Hypothalamus (tissue), 51 donors: ENCODE measurements at regions not wholly inside any gene's neighbourhood (a gene's known extent, or its start where the extent isn't known, plus 50 kb on each side); places are given as distances from the start of the nearest gene placed in this dataset.
A peak's percentile ranks its signal among the peaks of the same experiment; 100 is the strongest.
"Not testable (repeated sequence)": the region's sequence is repeated elsewhere in the genome, so short reads cannot be mapped to it uniquely, and the experiment has no call there.

Experiments used
- DNase-seq, 51 donors: peaks; one replicate each; lab custom pipeline; 2025; lab: John Stamatoyannopoulos, UW

DNA sequence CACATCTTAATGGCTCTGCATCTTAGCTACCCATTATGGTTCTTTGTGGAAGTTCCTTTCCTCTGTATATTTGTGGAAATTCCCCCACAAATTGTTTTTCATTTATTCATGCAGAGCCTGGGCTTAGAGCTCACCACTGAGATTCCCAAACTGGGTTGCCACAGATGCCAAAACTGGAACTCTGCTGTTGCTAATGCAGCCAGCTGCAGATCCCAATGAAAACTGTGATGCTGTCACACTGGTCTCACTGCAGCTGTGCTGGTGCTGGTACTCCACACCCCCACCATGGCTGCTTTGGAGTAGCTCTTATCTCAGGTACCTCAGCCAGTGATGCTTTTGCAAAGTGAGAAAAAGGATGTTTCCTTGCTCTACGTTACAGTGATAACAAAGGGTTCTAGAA is 87.7 kb downstream of the DCK start:
- DNase-seq: peak in 1 of 51 donors; percentile 29

DNA sequence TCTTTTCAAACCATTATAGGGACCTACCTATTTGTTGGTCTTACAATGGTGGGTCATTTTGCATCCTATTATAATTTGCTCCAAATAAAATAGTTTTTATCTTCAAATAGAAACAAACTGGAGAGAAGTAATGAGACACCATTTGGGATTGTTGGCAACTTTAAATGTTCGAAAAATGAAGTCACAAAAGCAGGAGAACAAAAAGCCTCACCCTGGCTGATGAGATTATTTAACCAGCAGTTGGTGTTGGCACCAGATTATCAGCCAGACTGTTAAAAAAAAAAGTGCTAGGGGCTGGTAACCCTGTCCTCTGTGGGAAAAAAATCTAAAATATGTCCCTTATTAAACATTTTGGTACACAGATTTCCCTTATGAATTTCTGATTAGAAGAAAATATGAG is 100.3 kb downstream of the DCK start:
- no peak for DNase-seq

DNA sequence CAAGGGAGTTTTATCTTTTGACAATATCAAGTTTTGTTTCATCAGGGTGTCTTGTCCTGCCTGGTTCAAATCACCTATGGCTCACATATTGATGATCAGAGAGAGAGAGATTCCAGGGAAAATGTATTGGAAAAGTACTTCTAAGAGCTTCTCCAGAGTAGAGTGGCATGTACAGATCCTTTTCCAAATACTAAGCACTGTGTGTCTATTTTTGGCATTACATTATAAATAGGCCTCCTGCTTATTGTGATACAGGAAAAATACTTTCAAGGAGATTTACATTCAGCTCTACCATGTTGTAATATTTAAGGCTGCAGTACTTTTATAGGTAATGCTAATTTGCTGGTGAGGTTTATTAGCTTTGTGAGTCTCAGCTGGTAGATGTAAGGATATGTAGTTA is 100.8 kb downstream of the DCK start:
- DNase-seq: no peak

DNA sequence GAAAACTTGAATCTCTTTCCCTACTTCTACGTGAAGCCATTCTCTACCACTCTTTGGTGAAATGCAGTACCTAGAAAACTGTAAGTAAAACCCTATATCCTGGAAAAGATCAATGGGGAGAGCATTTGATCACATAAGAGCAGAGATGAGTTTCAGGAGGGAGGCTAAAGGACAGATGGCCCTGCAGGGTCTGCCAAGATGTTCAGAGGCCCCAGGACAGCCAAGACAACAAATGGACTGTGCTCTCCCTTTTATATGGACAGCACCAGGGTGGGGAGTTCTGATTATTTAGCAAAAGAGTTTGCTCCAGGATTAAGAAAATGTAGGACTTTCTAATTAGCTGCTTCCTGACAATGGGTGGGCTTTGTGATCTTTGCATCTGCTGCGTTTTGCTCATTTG is 101.7 kb downstream of the DCK start:
- DNase-seq: no peak

DNA sequence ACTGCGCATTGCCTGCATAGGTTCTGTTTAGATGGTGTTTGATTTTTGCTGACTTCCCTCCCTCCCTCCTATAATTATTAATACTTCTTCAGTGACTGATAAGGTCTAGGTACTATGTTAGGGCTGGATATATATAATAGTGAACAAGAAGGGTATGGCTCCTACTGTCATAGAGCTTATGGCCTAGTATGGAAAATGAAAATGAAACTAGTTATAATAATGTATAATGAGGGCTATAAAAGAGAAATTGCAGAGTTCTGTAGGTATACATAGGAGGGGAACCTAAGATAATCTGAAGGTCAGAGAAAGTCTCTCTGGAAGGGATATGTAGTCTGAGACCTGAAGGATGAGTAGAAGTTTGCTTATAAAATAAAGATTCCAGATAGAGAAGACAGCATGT is 102.1 kb downstream of the DCK start:
- no peak for DNase-seq

DNA sequence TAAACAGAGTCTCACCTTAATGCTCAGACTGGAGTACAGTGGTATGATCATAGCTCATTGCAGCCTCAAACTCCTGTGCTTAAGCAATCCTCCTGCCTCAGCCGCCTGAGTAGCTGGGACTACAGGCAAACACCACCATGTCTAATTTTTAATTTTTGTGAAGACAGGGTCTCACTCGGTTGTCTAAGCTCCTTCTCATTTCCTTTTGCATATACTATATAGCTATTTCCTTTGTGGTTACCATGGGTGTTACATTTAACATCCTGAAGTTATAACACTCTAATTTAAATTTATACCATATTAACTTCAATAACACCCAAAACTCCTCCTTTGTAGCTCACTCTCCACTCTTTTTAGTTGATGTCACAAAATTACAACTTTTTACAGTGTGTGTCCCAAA is 114.3 kb downstream of the DCK start:
- DNase-seq: no peak

DNA sequence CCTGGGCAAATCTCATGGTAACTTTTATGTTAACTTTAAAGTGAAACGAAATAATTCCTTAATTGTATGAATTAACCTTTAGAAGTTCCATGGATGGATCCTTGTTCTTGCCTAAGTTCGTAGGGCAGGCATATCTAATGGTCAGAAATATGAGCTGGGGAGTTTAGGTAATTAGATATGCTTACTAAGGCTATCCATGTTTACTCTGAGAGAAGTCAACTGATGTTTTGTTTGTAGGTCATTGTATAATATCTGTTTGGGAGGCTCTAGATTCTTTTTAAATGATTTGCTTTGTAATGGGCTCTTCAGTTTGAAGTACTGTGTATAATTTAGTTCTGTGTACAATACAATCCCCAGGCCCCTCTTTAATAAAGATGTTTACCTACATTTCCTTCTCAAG is 117.0 kb downstream of the DCK start:
- no peak for DNase-seq

DNA sequence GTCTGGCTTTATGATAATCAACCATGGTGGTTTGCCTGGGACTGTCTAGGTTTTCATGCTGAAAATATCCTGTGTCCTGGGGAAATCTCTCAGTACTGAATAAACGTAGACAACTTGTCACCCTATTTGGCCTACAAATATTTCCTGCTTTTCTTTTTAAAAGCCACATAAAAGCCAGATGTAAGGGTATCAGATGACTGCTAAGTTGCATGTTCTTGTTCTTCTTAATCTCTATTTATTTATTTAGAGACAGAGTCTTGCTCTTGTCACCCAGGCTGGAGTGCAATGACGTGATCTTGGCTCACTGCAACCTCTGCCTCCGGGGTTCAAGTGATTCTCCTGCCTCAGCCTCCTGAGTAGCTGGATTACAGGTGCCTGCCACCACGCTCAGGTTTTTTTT is 117.7 kb downstream of the DCK start:
- DNase-seq: not testable (repeated sequence)

DNA sequence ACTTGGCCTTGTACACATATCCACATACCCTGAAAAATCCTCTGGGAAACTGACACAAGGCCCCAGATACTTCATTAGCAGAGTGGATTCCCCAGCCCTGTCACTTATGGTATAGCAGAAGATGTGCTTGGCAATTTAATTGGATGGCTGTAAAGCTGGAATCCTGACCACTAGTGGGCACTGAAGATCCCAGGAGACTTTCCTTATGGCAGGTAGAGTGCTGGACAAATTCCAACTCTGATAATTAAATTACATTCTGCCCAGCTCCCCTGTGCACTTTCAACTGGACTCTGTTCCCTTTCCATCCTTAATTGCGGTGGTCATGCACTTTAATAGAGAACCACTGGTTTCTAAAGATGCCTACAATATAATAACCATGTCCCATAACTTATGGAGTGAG is 119.8 kb downstream of the DCK start:
- no peak for DNase-seq

DNA sequence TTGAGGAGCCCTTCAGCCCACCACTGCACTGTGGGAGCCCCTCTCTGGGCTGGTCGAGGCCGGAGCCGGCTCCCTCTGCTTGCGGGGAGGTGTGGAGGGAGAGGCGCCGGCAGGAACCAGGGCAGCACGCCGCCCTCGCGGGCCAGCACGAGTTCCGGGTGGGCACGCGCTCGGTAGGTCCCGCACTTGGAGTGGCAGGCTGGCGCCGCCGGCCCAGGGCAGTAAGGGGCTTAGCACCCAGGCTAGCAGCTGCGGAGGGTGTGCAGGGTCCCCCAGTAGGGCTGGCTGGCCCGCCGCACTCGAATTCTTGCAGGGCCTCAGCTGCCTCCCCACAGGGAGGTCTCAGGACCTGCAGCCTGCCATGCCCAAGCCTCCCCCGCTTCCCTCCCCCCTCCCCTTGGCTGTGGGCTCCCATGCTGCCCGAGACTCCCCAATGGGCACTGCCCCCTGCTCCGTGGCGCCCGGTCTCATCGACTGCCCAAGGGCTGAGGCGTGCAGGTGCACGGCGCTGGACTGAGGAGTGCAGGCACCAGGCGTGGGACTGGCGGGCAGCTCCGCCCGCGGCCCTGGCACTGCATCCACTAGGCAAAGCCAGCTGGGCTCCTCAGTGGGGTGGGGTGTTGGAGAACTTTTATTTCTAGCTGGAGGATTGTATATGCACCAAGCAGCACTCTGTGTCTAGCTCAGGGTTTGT is 127.5 kb downstream of the DCK start:
- DNase-seq: no peak

DNA sequence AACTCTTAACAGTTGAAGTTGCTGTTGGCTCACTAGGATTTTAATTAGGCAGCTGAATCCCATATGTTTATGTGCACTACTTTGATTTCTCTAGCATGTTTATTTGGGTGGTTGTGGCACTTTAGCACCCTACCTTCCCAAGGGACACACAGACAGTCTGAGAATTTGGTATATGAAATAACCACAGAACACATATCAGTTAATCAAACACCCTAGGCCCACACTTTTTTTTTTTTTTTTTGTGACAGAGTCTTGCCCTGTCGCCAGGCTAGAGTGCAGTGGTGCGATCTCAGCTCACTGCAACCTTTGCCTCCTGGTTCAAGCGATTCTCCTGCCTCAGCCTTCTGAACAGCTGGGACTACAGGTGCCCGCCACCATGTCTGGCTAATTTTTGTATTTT is 130.5 kb downstream of the DCK start:
- DNase-seq: no peak

DNA sequence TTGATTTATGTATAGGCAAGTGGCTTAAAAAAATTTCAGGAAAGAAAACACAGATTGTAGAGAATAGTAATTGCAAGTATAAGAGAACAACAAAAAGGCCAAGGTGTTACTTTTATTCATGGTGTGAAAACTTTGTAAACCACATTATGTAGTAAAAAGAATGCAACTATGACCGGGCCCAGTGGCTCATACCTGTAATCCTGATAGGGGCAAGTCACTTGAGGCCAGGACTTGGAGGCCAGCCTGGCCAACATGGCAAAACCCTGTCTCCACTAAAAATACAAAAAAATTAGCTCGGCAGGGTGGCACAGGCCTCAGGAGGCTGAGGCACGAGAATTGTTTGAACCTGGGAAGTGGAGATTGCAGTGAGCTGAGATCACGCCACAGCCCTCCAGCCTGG is 131.7 kb downstream of the DCK start:
- DNase-seq: no peak

DNA sequence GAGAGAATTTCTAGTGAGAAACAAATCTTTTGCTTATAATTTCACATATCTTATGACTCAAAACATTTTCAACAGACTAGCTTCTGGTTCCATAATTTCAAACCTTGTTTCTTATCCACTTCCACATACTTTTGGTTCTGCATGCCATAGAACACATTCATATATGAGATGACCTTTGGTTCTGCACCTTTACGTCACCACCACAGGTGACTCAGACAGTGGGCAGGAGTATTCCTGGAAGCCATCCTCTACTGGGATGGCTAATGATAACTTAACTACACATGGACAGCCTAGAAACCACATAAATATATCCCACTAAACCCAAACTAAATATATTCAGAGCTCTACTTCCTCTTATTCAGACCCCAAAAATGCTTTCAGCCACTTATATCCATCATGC is 133.3 kb downstream of the DCK start:
- no peak for DNase-seq

DNA sequence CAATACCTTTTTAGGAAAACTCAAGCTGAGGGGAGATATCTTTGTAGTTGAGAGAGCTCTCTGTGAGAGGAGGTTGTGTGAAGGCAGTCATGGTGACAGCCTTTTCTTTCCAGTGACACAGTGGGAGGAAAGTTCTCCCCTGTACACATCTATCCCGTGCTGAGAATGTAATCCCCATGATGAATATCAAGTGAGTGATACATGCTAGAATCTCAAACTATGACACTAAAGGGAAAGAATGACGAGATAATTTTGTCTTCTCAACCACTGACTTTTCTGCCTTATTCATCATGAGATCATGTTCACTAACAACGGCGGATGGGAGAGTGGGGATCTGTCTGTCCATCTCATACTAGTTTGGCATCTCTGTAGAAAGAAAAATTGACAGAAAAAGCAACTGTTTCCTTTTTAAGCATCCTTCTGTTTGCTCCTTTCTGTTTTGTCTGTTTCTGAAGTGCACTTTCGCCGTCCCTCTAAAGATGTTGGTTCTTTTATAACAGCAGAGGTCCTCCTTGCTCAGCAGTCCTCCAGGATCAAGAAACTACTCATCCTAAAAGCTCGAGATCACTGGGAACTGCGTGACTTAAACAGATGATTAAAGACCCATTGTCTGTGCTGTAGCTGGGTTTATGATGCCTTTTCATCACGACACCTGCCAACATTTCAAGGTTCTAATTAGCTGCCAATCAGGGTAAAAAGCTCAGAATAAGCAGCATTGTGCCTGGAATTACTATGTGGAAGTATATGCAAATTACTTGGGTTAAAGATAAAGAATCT is 137.6 kb downstream of the DCK start:
- DNase-seq: peak in 2 of 51 donors; percentile 2 to 32

DNA sequence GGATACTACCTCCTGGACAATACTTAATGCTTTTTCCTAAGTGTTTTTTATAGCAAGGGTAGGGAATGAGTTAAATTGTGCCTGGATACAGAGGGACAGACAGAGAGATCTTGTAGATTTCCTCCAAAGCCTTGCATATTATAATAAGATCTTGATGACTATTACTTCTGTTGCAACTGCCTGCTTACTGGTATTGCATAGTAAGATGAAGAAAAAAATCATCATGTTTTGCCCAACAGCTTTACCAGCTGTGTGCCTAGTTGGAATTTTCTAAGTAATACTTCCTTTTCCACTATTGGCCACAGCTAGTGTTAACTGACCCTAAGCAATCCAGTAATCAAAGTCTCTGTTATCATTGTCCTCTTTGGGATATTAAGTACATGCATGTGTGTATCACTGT is 139.0 kb downstream of the DCK start:
- DNase-seq: no peak

DNA sequence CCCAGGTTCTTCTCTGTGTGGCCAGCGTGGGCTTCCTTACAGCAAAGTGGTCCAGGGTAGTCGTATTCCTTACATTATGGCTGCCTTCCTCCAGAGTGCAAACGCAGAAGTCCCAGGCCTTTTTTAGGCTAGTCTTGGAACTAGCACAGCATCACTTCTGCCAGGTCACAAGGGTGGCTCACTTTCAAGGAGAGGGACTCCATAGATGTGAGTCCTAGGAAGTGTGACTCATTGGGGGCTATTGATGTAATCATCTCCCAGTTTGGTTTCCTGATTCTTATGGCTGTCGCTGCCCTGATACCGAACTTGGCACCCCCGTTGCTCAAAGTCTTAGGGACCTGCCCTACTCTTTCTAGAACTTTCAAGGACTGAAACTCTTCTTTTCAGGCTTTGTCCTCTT is 140.0 kb downstream of the DCK start:
- no peak for DNase-seq

DNA sequence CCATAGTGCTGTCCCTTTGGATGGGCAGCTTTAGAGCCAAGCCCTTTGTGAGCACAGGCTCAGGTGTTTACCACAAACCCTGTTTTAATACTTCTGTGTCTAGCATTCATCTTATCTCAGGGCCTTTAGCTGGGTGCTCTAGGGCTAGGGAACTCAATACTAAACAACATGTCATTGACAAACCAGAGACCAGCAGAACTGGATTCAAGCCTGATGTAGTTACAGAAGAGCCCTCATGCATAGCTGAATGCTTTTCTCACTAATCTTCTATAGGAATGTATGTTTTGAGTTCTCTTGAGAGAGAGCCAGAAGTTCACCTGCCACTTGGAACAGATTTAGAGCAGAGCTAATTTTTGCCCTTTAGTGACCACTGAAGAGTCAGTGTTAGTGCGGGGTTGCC is 142.6 kb downstream of the DCK start:
- DNase-seq: no peak

DNA sequence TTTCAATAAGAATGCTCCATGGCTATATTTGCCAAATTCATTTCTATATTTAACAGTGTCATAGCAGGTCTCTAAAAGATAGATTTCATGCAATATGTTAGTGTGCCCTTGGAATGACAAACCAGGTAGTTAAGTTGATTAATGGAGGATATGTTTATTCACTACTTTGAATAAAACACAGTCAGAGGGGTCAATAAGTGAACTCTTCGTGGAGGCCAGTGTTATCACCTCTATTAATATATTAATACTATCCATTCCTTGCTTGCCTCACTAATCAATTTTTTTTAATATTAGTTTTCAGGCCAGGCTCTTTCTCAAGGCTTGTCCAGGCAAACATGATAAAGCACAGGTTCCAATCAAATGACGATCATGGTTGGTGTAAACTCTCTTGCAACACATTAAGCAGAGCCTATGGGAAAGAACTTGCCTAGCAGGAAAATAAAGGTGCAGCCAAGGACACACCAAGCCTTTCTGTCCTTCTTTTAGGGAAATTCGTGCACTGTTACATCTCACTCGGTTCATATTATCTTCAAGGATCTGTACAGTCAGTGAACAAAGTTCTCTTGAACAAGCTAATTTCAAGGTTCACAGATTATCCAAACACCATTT is 144.7 kb downstream of the DCK start:
- no peak for DNase-seq

DNA sequence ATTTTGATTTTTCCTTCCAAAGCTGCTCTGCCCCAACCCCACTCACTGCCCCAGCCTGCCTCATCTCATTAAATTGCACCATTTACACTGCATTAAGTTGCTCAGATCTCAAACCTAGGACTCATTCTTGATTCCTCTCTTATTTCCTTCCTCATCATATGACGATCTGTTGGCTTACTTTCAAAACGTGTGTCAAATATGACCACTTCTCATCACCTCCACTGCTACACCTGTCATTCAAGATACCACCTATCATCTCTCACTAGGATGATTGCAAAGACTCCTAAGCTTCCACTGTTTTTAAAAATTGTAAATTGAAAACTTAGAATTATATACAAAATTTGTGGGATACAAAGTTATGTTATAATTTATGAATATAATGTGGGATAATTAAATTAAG is 147.1 kb downstream of the DCK start:
- no peak for DNase-seq

DNA sequence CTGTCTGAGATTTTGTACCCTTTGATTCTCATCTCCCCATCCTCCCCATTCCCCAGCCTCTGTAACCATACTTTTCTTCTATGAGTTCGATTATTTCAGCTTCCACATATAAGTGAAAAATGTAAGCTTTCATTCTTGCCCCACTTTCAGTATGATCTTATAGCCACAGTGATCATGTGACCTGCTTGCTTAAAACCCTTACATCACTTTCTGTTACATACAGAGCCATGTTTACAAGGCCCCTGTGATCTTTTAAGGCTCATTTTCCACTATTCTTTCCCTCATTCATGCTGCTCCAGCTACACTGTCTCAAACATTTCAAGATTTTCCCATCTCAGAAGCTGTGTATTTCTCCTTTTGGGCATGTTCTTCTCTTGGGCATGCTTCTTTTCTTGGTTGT is 147.7 kb downstream of the DCK start:
- DNase-seq: no peak

DNA sequence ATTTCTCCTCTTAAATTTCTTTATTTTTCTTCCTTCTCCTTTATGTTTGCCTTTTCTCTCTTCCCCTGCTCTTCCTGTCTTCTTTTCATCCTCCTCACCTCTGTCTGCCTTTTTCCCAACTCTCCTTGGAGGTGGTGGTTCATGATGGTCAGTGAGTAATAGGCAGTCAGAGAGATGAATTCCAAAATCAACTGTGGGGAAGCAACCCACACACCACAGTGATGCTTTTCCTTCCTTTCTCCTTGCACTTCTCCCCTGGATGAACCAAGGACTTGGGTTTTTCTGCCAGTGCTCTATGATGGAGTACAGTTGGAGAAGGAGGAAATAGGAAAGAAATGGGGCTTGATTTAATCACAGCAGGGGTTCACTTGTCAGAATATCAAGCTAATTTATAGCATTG is 153.8 kb downstream of the DCK start:
- DNase-seq: no peak

DNA sequence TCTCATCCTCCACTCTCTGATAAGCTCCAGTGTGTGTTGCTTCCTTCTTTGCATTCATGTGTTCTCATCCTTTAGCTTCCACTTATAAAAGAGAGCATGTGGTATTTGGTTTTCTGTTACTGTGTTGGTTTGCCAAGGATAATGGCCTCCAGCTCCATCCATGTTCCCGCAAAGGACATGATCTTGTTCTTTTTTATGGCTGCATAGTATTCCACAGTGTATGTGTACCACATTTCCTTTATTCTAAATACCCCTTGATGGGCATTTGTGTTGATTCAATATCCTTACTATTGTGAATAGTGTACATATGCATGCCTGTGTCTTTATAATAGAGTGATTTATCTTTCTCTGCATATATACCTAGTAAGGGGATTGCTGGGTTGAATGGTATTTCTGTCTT is 155.1 kb downstream of the DCK start:
- DNase-seq: no peak
